HepG2 (cell line): ENCODE measurements at regions not wholly inside any gene's neighbourhood (a gene's known extent, or its start where the extent isn't known, plus 50 kb on each side); places are given as distances from the start of the nearest gene placed in this dataset.

Experiments used
- AFF4 ChIP-seq: sonication (generic); formaldehyde crosslinking; IDR thresholded peaks from 2 replicates; pipeline ENCODE4 v1.4.0; 2020; ENCODE audit warnings: missing genetic modification reagents
- BCL6 ChIP-seq: IDR thresholded peaks from 2 replicates; pipeline ENCODE4 v1.6.1; 2016; ENCODE audit warnings: missing genetic modification reagents, missing compliant biosample characterization
- BORCS8-MEF2B ChIP-seq: sonication (generic); formaldehyde crosslinking; IDR thresholded peaks from 2 replicates; pipeline ENCODE4 v1.8.0; 2022; ENCODE audit warnings: mild to moderate bottlenecking, missing genetic modification reagents
- E2F1 ChIP-seq: sonication (generic); formaldehyde crosslinking; IDR thresholded peaks from 2 replicates; pipeline ENCODE4 v1.5.0; 2020; ENCODE audit warnings: missing genetic modification reagents
- ETV5 ChIP-seq: IDR thresholded peaks from 2 replicates; pipeline ENCODE4 v1.6.1; 2018; ENCODE audit warnings: missing biosample characterization, missing genetic modification reagents, inconsistent platforms, borderline replicate concordance
- HNRNPH1 ChIP-seq: fragments of 200-400 bp; formaldehyde crosslinking; optimal IDR thresholded peaks from 2 replicates; pipeline ENCODE3; 2017; ENCODE audit warnings: mild to moderate bottlenecking, low read depth, low read length
- IRF9 ChIP-seq: sonication (generic); formaldehyde crosslinking; IDR thresholded peaks from 2 replicates; pipeline ENCODE4 v1.8.0; 2022; ENCODE audit warnings: missing genetic modification reagents, mild to moderate bottlenecking, borderline replicate concordance
- PAWR ChIP-seq: sonication (generic); formaldehyde crosslinking; IDR thresholded peaks from 2 replicates; pipeline ENCODE4 v1.4.0; 2020; ENCODE audit warnings: missing genetic modification reagents, mild to moderate bottlenecking, borderline replicate concordance
- POGK ChIP-seq: sonication (generic); formaldehyde crosslinking; conservative IDR thresholded peaks from 2 replicates; pipeline ENCODE4 v1.8.0; 2022; ENCODE audit warnings: mild to moderate bottlenecking, moderate library complexity, missing genetic modification reagents
- RNF219 ChIP-seq: sonication (generic); formaldehyde crosslinking; IDR thresholded peaks from 2 replicates; pipeline ENCODE4 v1.5.0; 2020; ENCODE audit warnings: mild to moderate bottlenecking, missing genetic modification reagents
- SAFB2 ChIP-seq: sonication (generic); formaldehyde crosslinking; IDR thresholded peaks from 2 replicates; pipeline ENCODE4 v1.5.1; 2020; ENCODE audit warnings: missing genetic modification reagents, low read depth, mild to moderate bottlenecking, borderline replicate concordance
- SETDB1 ChIP-seq: sonication (generic); formaldehyde crosslinking; IDR thresholded peaks from 2 replicates; pipeline ENCODE4 v1.5.1; 2020; ENCODE audit warnings: missing genetic modification reagents, mild to moderate bottlenecking, borderline replicate concordance
- SMAD9 ChIP-seq: sonication (generic); formaldehyde crosslinking; IDR thresholded peaks from 2 replicates; pipeline ENCODE4 v1.5.1; 2020; ENCODE audit warnings: mild to moderate bottlenecking, missing genetic modification reagents
- ZKSCAN8 ChIP-seq: IDR thresholded peaks from 2 replicates; pipeline ENCODE4 v1.6.1; 2016; ENCODE audit warnings: borderline replicate concordance, missing genetic modification reagents, missing compliant biosample characterization
- ZNF337 ChIP-seq: sonication (generic); formaldehyde crosslinking; IDR thresholded peaks from 2 replicates; pipeline ENCODE4 v1.5.1; 2020; ENCODE audit warnings: missing genetic modification reagents, low read depth, mild to moderate bottlenecking, borderline replicate concordance
- ZNF552 ChIP-seq: sonication (generic); formaldehyde crosslinking; IDR thresholded peaks from 2 replicates; pipeline ENCODE4 v1.9.0; 2022; ENCODE audit warnings: missing genetic modification reagents, mild to moderate bottlenecking, borderline replicate concordance
- ZNF782 ChIP-seq: sonication (generic); formaldehyde crosslinking; IDR thresholded peaks from 2 replicates; pipeline ENCODE4 v1.4.0; 2020; ENCODE audit warnings: missing genetic modification reagents, mild to moderate bottlenecking, borderline replicate concordance
- ZNF841 ChIP-seq: sonication (generic); formaldehyde crosslinking; IDR thresholded peaks from 2 replicates; pipeline ENCODE4 v1.8.1; 2023; ENCODE audit warnings: missing genetic modification reagents, borderline replicate concordance

- TF ChIP-seq ZKSCAN8 (CRISPR knock-in tag) (no peak; the same call in 1 of the 2 replicates), SAFB2 (CRISPR knock-in tag) (no peak; the same call in 1 of the 2 replicates), ZNF552 (CRISPR knock-in tag) (peak; percentile 68; the same call in 1 of the 2 replicates), HNRNPH1 (no peak), ZNF841 (CRISPR knock-in tag) (no peak), ZNF782 (CRISPR knock-in tag) (peak; percentile 66), SETDB1 (CRISPR knock-in tag) (no peak), BORCS8-MEF2B (peak; percentile 90), PAWR (CRISPR knock-in tag) (no peak), SMAD9 (CRISPR knock-in tag) (peak; percentile 45; the same call in 1 of the 2 replicates), E2F1 (CRISPR knock-in tag) (peak; percentile 24), AFF4 (CRISPR knock-in tag) (no peak), ETV5 (CRISPR knock-in tag) (no peak), RNF219 (CRISPR knock-in tag) (no peak), IRF9 (CRISPR knock-in tag) (peak; percentile 66; the same call in 1 of the 2 replicates), ZNF337 (CRISPR knock-in tag) (no peak), POGK (CRISPR knock-in tag) (peak; percentile 96), BCL6 (CRISPR knock-in tag) (0 out of 2 replicates have a peak, but pooled peaks have one; percentile 17)
These were observed 129.9 kb downstream of the HFE start (continued) for GRCh38 chr6:26216886-26217713.
